Astrocyte (in vitro differentiated cells and primary cell): ENCODE measurements at regions not wholly inside any gene's neighbourhood (a gene's known extent, or its start where the extent isn't known, plus 50 kb on each side); places are given as distances from the start of the nearest gene placed in this dataset.

Experiments used
- DNase-seq: peaks from one replicate; pipeline ENCODE4 v3.0.0-alpha.2; 2010; ENCODE audit warnings: low read depth
- FAIRE-seq: peaks from 2 replicates; lab custom pipeline; 2011; peaks lifted over from hg19 to GRCh38; lab: Jason Lieb, UNC
- H2AFZ ChIP-seq: 2 replicates; pipeline ENCODE4 v1.6.0; 2012; ENCODE audit warnings: low read depth, low read length, inconsistent platforms
- H3K27ac ChIP-seq: 2 replicates; pipeline ENCODE4 v1.5.1; 2011; ENCODE audit warnings: low read depth, low read length, inconsistent platforms
- H3K27me3 ChIP-seq: 2 replicates; pipeline ENCODE4 v1.6.0; 2011; ENCODE audit warnings: low read length, inconsistent platforms; ENCODE audit not compliant: insufficient read depth
- H3K36me3 ChIP-seq: 2 replicates; pipeline ENCODE4 v1.5.1; 2011; ENCODE audit warnings: low read length, inconsistent platforms; ENCODE audit not compliant: insufficient read depth
- H3K4me1 ChIP-seq: 2 replicates; pipeline ENCODE4 v1.5.1; 2011; ENCODE audit warnings: low read length, inconsistent platforms; ENCODE audit not compliant: insufficient read depth
- H3K4me2 ChIP-seq: 2 replicates; pipeline ENCODE4 v1.6.0; 2012; ENCODE audit warnings: low read length, inconsistent platforms
- H3K4me3 ChIP-seq: 2 replicates; pipeline ENCODE4 v1.5.1; 2011; ENCODE audit warnings: low read depth, mild to moderate bottlenecking, low read length, inconsistent platforms; ENCODE audit not compliant: insufficient read depth
- H3K79me2 ChIP-seq: 2 replicates; pipeline ENCODE4 v1.6.0; 2012; ENCODE audit warnings: mild to moderate bottlenecking, low read length, inconsistent platforms; ENCODE audit not compliant: insufficient read depth
- H3K9ac ChIP-seq: 2 replicates; pipeline ENCODE4 v1.6.0; 2012; ENCODE audit warnings: mild to moderate bottlenecking, low read length, inconsistent platforms
- H3K9me3 ChIP-seq: 2 replicates; pipeline ENCODE4 v1.5.1; 2012; ENCODE audit warnings: low read depth, mild to moderate bottlenecking, low read length, inconsistent platforms; ENCODE audit not compliant: insufficient read depth
- H4K20me1 ChIP-seq: 2 replicates; pipeline ENCODE4 v1.6.0; 2012; ENCODE audit warnings: low read length, inconsistent platforms; ENCODE audit not compliant: insufficient read depth
- H3K27ac Mint-ChIP-seq: one replicate; pipeline ENCODE4 v1.8.0; 2021; ENCODE audit warnings: mild to moderate bottlenecking, mixed read lengths; ENCODE audit not compliant: unreplicated experiment
- H3K27me3 Mint-ChIP-seq: one replicate; pipeline ENCODE4 v1.8.0; 2021; ENCODE audit warnings: low read depth, mixed read lengths; ENCODE audit not compliant: unreplicated experiment
- H3K36me3 Mint-ChIP-seq: one replicate; pipeline ENCODE4 v1.8.0; 2021; ENCODE audit warnings: low read depth, mixed read lengths; ENCODE audit not compliant: unreplicated experiment
- H3K4me1 Mint-ChIP-seq: one replicate; pipeline ENCODE4 v1.8.0; 2021; ENCODE audit warnings: low read depth, mixed read lengths; ENCODE audit not compliant: unreplicated experiment
- H3K4me3 Mint-ChIP-seq: one replicate; pipeline ENCODE4 v1.8.0; 2021; ENCODE audit warnings: mild to moderate bottlenecking, moderate library complexity, mixed read lengths; ENCODE audit not compliant: unreplicated experiment
- H3K9me3 Mint-ChIP-seq: one replicate; pipeline ENCODE4 v1.8.0; 2021; ENCODE audit warnings: mild to moderate bottlenecking, mixed read lengths; ENCODE audit not compliant: unreplicated experiment
- CTCF ChIP-seq: IDR thresholded peaks from 2 replicates; pipeline ENCODE4 v1.5.1; 2011; ENCODE audit warnings: low read depth, mild to moderate bottlenecking, inconsistent platforms, low read length, moderate library complexity; ENCODE audit not compliant: insufficient read depth
- EZH2 ChIP-seq: IDR thresholded peaks from 2 replicates; pipeline ENCODE4 v1.6.1; 2012; ENCODE audit warnings: mild to moderate bottlenecking, low read length, inconsistent platforms; ENCODE audit not compliant: insufficient read depth

GRCh38 chr13:44140146-44140545 is 233.5 kb upstream of the SERP2 start:
- no peak for FAIRE-seq
- Mint-ChIP-seq H3K27me3 (no peaks in the 10 kb centered on the region), H3K4me3 (peak overlapping the region; percentile 18), H3K9me3 (no peaks in the 10 kb centered on the region), H3K36me3 (peaks cover 2% of the 10 kb centered on the region), H3K27ac (no peak overlapping the region), H3K4me1 (peaks cover 32% of the 10 kb centered on the region)
- Histone ChIP-seq H3K36me3 (no peaks in the 10 kb centered on the region), H3K79me2 (no peaks in the 10 kb centered on the region), H2AFZ (no peak overlapping the region), H3K4me3 (no peak overlapping the region), H3K9me3 (no peaks in the 10 kb centered on the region), H3K4me2 (no peak overlapping the region), H3K27me3 (no peaks in the 10 kb centered on the region), H3K9ac (no peak overlapping the region), H3K27ac (no peak overlapping the region), H3K4me1 (peaks cover 25% of the 10 kb centered on the region), H4K20me1 (no peaks in the 10 kb centered on the region)
- no peak for DNase-seq
- TF ChIP-seq EZH2 (no peak), CTCF (no peak)

- Mint-ChIP-seq H3K27me3 (no peaks in the 10 kb centered on the region), H3K4me3 (peak overlapping the region; percentile 86), H3K27ac (peak overlapping the region; percentile 97), H3K4me1 (peaks cover 24% of the 10 kb centered on the region), H3K9me3 (no peaks in the 10 kb centered on the region), H3K36me3 (peaks cover 2% of the 10 kb centered on the region)
- Histone ChIP-seq H3K27ac (peak overlapping the region; percentile 85), H3K4me3 (peak overlapping the region; percentile 60), H3K4me1 (peaks cover 22% of the 10 kb centered on the region), H3K27me3 (no peaks in the 10 kb centered on the region), H2AFZ (peak overlapping the region; percentile 91), H3K9ac (peak overlapping the region; percentile 90), H4K20me1 (no peaks in the 10 kb centered on the region), H3K79me2 (no peaks in the 10 kb centered on the region), H3K36me3 (no peaks in the 10 kb centered on the region), H3K9me3 (no peaks in the 10 kb centered on the region), H3K4me2 (peak overlapping the region; percentile 88)
- TF ChIP-seq CTCF (no peak), EZH2 (no peak)
- DNase-seq (no peak), FAIRE-seq (no peak)
Observed at GRCh38 chr13:44140888-44141724, 232.5 kb upstream of the SERP2 start.
